GM13976 (cell line): ENCODE measurements at regions not wholly inside any gene's neighbourhood (a gene's known extent, or its start where the extent isn't known, plus 50 kb on each side); places are given as distances from the start of the nearest gene placed in this dataset.

Experiments
- DNase-seq: peaks from one replicate; pipeline ENCODE4 v3.0.0; 2012; ENCODE audit warnings: low spot score
- CTCF ChIP-seq: IDR thresholded peaks from 2 replicates; pipeline ENCODE4 v1.5.1; 2012; ENCODE audit warnings: borderline replicate concordance, mild to moderate bottlenecking; ENCODE audit not compliant: insufficient read depth; ENCODE audit errors: extremely low read depth, missing control alignments, control extremely low read depth
- in situ Hi-C: fragments of 300-500 bp; cut with MboI; formaldehyde crosslinking; loops from one replicate; pipeline ENCODE4 v1.12.0; 2022; ENCODE audit warnings: low sequenced_read_pairs, mixed read lengths, inconsistent platforms; ENCODE audit not compliant: unreplicated experiment

GRCh38 chr11:122395282-122395681 lies 260.2 kb upstream of the UBASH3B start:
- TF ChIP-seq CTCF, result no peak
- no peak for DNase-seq
- in situ Hi-C loops, result no loop called here

GRCh38 chr11:122394313-122394712 lies 261.2 kb upstream of the UBASH3B start:
- no peak for DNase-seq
- no peak for TF ChIP-seq CTCF
- in situ Hi-C loops, result no loop called here

GRCh38 chr11:122393209-122393860 lies 262.2 kb upstream of the UBASH3B start:
- DNase-seq, result no peak
- in situ Hi-C loops, result no loop called here
- TF ChIP-seq CTCF, result no peak

GRCh38 chr11:122392508-122392907 lies 263.0 kb upstream of the UBASH3B start:
- DNase-seq, result no peak
- in situ Hi-C loops, result no loop called here
- TF ChIP-seq CTCF, result no peak

- no peak for TF ChIP-seq CTCF
- in situ Hi-C loops, result no loop called here
Observed at GRCh38 chr11:122391049-122391448, 264.5 kb upstream of the UBASH3B start.

GRCh38 chr11:122383186-122383585 lies 267.2 kb upstream of the BLID start:
- DNase-seq, result no peak
- TF ChIP-seq CTCF, result no peak
- in situ Hi-C loops, result no loop called here

More at GRCh38 chr11:122391049-122391448, 264.5 kb upstream of the UBASH3B start:
- no peak for DNase-seq
